SK-N-SH (cell line): ENCODE measurements at regions not wholly inside any gene's neighbourhood (a gene's known extent, or its start where the extent isn't known, plus 50 kb on each side); places are given as distances from the start of the nearest gene placed in this dataset.

Experiments
- CTCF ChIA-PET: fragments of 300-600, 350-600 bp; formaldehyde crosslinking; extraction: SDS; loops from one replicate; lab custom pipeline; 2021; lab: Yijun Ruan, JAX
- POLR2A ChIA-PET: fragments of 350-600 bp; sonication (Branson Sonifier 250); formaldehyde crosslinking; extraction: SDS; loops from one replicate; lab custom pipeline; 2020; ENCODE audit warnings: antibody characterized with exemption, inconsistent platforms; lab: Yijun Ruan, JAX
- DNase-seq: peaks from one replicate; pipeline ENCODE4 v3.0.0; 2012
- H2AFZ ChIP-seq: fragments of 200-600 bp; sonication (generic); 2 replicates; pipeline ENCODE4 v1.8.1; 2016; ENCODE audit warnings: antibody characterized with exemption, mild to moderate bottlenecking, low read depth
- H3F3A ChIP-seq: fragments of 200-600 bp; sonication (generic); replicated peaks from 2 replicates; pipeline ENCODE3; 2016; ENCODE audit warnings: antibody characterized with exemption, mild to moderate bottlenecking; ENCODE audit not compliant: insufficient read depth
- H3K27ac ChIP-seq, 2 experiments: fragments of 200-500 bp in 1 of 2; fragments of 200-600 bp in 1 of 2; sonication (Bioruptor generic) in 1 of 2; sonication (generic), shearing (Covaris generic) in 1 of 2; 2 replicates each; pipeline versions ENCODE4 v1.5.1 to v1.6.1; 2014 to 2016; ENCODE audit warnings: low read depth in 2 of 2, inconsistent platforms in 1 of 2, low read length in 1 of 2, mild to moderate bottlenecking in 1 of 2, mixed read lengths in 1 of 2
- H3K27me3 ChIP-seq: fragments of 200-600 bp; sonication (generic), shearing (Covaris generic); 2 replicates; pipeline ENCODE4 v1.6.1; 2016; ENCODE audit warnings: mixed run types; ENCODE audit not compliant: insufficient read depth
- H3K36me3 ChIP-seq, 2 experiments: fragments of 200-500 bp in 1 of 2; fragments of 200-600 bp in 1 of 2; sonication (Bioruptor generic) in 1 of 2; sonication (generic) in 1 of 2; replicated peaks in 1 of 2; 2 replicates each; pipeline versions ENCODE3 to v1.5.1; 2014 to 2016; ENCODE audit warnings: low read length in 1 of 2, mild to moderate bottlenecking in 1 of 2; ENCODE audit not compliant: insufficient read depth in 2 of 2, control insufficient read depth in 1 of 2
- H3K4me1 ChIP-seq, 2 experiments: fragments of 200-500 bp in 1 of 2; fragments of 200-600 bp in 1 of 2; sonication (Bioruptor generic) in 1 of 2; sonication (generic), shearing (Covaris generic) in 1 of 2; 2 replicates each; pipeline versions ENCODE4 v1.5.1 to v1.6.1; 2014 to 2016; ENCODE audit warnings: low read depth in 1 of 2, low read length in 1 of 2, mixed run types in 1 of 2; ENCODE audit not compliant: insufficient read depth in 2 of 2, control insufficient read depth in 1 of 2
- H3K4me2 ChIP-seq: fragments of 200-600 bp; sonication (generic), shearing (Covaris generic); 2 replicates; pipeline ENCODE4 v1.6.1; 2017; ENCODE audit warnings: mixed run types
- H3K4me3 ChIP-seq, 2 experiments: fragments of 200-500 bp in 1 of 2; fragments of 200-600 bp in 1 of 2; sonication (Bioruptor generic) in 1 of 2; sonication (generic), shearing (Covaris generic) in 1 of 2; 2 replicates each; pipeline versions ENCODE4 v1.5.1 to v1.8.1; 2014 to 2016; ENCODE audit warnings: low read depth in 2 of 2, inconsistent platforms in 1 of 2, low read length in 1 of 2, mild to moderate bottlenecking in 1 of 2, mixed read lengths in 1 of 2, moderate library complexity in 1 of 2
- H3K79me2 ChIP-seq: fragments of 200-600 bp; sonication (generic); 2 replicates; pipeline ENCODE4 v1.8.1; 2017; ENCODE audit warnings: mild to moderate bottlenecking; ENCODE audit not compliant: insufficient read depth
- H3K9ac ChIP-seq: fragments of 200-600 bp; sonication (generic); 2 replicates; pipeline ENCODE4 v1.6.1; 2017; ENCODE audit warnings: mixed run types
- H3K9me2 ChIP-seq: fragments of 200-600 bp; sonication (generic); 2 replicates; pipeline ENCODE4 v1.6.1; 2017; ENCODE audit warnings: mixed run types
- H3K9me3 ChIP-seq: fragments of 200-600 bp; sonication (generic); 2 replicates; pipeline ENCODE4 v1.6.1; 2017; ENCODE audit warnings: mixed run types, mild to moderate bottlenecking, moderate library complexity
- H4K20me1 ChIP-seq: fragments of 200-600 bp; sonication (generic); 2 replicates; pipeline ENCODE4 v1.6.1; 2017; ENCODE audit warnings: mild to moderate bottlenecking, mixed run types; ENCODE audit not compliant: insufficient read depth
- CHD2 ChIP-seq: fragments of 150-350 bp; IDR thresholded peaks from 2 replicates; pipeline ENCODE4 v1.6.1; 2018; ENCODE audit warnings: low read length; ENCODE audit not compliant: partially characterized antibody
- CTCF ChIP-seq: fragments of 200-600 bp; sonication (generic); IDR thresholded peaks from 2 replicates; pipeline ENCODE4 v1.6.1; 2017; ENCODE audit warnings: antibody characterized with exemption, mild to moderate bottlenecking, moderate library complexity
- ELF1 ChIP-seq: IDR thresholded peaks from 2 replicates; pipeline ENCODE4 v1.4.0; 2012
- EP300 ChIP-seq, 2 experiments: IDR thresholded peaks; 2 replicates each; pipeline versions ENCODE4 v1.4.0 to v1.6.1; 2012; ENCODE audit warnings: borderline replicate concordance in 1 of 2, low read depth in 1 of 2, low read length in 1 of 2
- EZH2phosphoT487 ChIP-seq: fragments of 200-600 bp; sonication (generic); IDR thresholded peaks from 2 replicates; pipeline ENCODE4 v1.6.1; 2017; ENCODE audit warnings: low read depth, mixed run types, mild to moderate bottlenecking, antibody characterized with exemption, moderate library complexity, borderline replicate concordance
- FOSL2 ChIP-seq: IDR thresholded peaks from 2 replicates; pipeline ENCODE4 v1.4.0; 2012; ENCODE audit warnings: low read depth, mild to moderate bottlenecking, moderate library complexity, borderline replicate concordance
- FOXJ3 ChIP-seq: sonication (generic); formaldehyde crosslinking; IDR thresholded peaks from 2 replicates; pipeline ENCODE4 v1.5.1; 2020; ENCODE audit warnings: mild to moderate bottlenecking, missing genetic modification reagents
- GABPA ChIP-seq: IDR thresholded peaks from 2 replicates; pipeline ENCODE4 v1.4.0; 2012; ENCODE audit warnings: low read depth, mild to moderate bottlenecking
- GATA2 ChIP-seq: sonication (generic); formaldehyde crosslinking; IDR thresholded peaks from 2 replicates; pipeline ENCODE4 v1.5.0; 2020; ENCODE audit warnings: mild to moderate bottlenecking, missing genetic modification reagents
- JUND ChIP-seq: IDR thresholded peaks from 2 replicates; pipeline ENCODE4 v1.4.0; 2012
- MEF2A ChIP-seq: IDR thresholded peaks from 2 replicates; pipeline ENCODE4 v1.4.0; 2012; ENCODE audit warnings: low read depth, borderline replicate concordance
- MXI1 ChIP-seq: IDR thresholded peaks from 2 replicates; pipeline ENCODE4 v1.6.1; 2012; ENCODE audit warnings: mild to moderate bottlenecking, low read depth, low read length, improper control_type of control experiment
- NFIC ChIP-seq: IDR thresholded peaks from 2 replicates; pipeline ENCODE4 v1.4.0; 2012; ENCODE audit warnings: borderline replicate concordance
- RAD21 ChIP-seq: IDR thresholded peaks from 2 replicates; pipeline ENCODE4 v1.6.1; 2012; ENCODE audit warnings: mild to moderate bottlenecking, low read length
- RCOR1 ChIP-seq: fragments of 150-350 bp; IDR thresholded peaks from 2 replicates; pipeline ENCODE4 v1.6.1; 2017; ENCODE audit warnings: antibody characterized with exemption, low read length
- RFX5 ChIP-seq: IDR thresholded peaks from 2 replicates; pipeline ENCODE4 v1.6.1; 2012; ENCODE audit warnings: mild to moderate bottlenecking, improper control_type of control experiment, low read length
- RXRA ChIP-seq: IDR thresholded peaks from 2 replicates; pipeline ENCODE4 v1.4.0; 2012; ENCODE audit warnings: low read depth, mild to moderate bottlenecking, borderline replicate concordance
- SIN3A ChIP-seq: IDR thresholded peaks from 2 replicates; pipeline ENCODE4 v1.6.1; 2012; ENCODE audit warnings: low read depth, mild to moderate bottlenecking, low read length, moderate library complexity, borderline replicate concordance
- SMC3 ChIP-seq: IDR thresholded peaks from 2 replicates; pipeline ENCODE4 v1.6.1; 2012; ENCODE audit warnings: low read depth, low read length, improper control_type of control experiment
- TAF1 ChIP-seq: IDR thresholded peaks from 2 replicates; pipeline ENCODE4 v1.6.1; 2012; ENCODE audit warnings: low read depth, mild to moderate bottlenecking, low read length, moderate library complexity, borderline replicate concordance
- TCF12 ChIP-seq: IDR thresholded peaks from 2 replicates; pipeline ENCODE4 v1.4.0; 2012
- TEAD4 ChIP-seq: IDR thresholded peaks from 2 replicates; pipeline ENCODE4 v1.4.0; 2012; ENCODE audit warnings: mild to moderate bottlenecking, borderline replicate concordance; ENCODE audit not compliant: insufficient read depth
- USF2 ChIP-seq: fragments of 150-350 bp; IDR thresholded peaks from 2 replicates; pipeline ENCODE4 v1.6.1; 2017; ENCODE audit warnings: antibody characterized with exemption, low read length, low read depth, borderline replicate concordance
- YY1 ChIP-seq: IDR thresholded peaks from 2 replicates; pipeline ENCODE4 v1.4.0; 2012; ENCODE audit warnings: low read depth, mild to moderate bottlenecking
- WGBS: methylation state at CpG from one replicate; pipeline ENCODE4 v1.1.6; 2017; ENCODE audit warnings: low lambda C conversion rate; 5-methylcytosine and 5-hydroxymethylcytosine counted together
- TF ChIP-seq, protein P1 (sequence below): IDR thresholded peaks from 2 replicates; pipeline ENCODE4 v1.4.0; 2012; ENCODE audit warnings: low read depth, borderline replicate concordance
- TF ChIP-seq, protein P2 (sequence below): fragments of 150-350 bp; IDR thresholded peaks from 2 replicates; pipeline ENCODE4 v1.6.1; 2016; ENCODE audit warnings: mild to moderate bottlenecking, low read depth, low read length

- H3K27me3 ChIP-seq, result no peaks in the 10 kb centered on the region
- H3K4me3 ChIP-seq, result no peak overlapping the region
- no peak overlapping the region for H3K9ac ChIP-seq
- no peaks in the 10 kb centered on the region for H3K79me2 ChIP-seq
- no peaks in the 10 kb centered on the region for H3K36me3 ChIP-seq
- H3F3A ChIP-seq, result no peaks in the 10 kb centered on the region
- H3K4me1 ChIP-seq, result no peaks in the 10 kb centered on the region; a peak in 1 of 4 replicates
- H3K9me2 ChIP-seq, result no peaks in the 10 kb centered on the region
- H3K27ac ChIP-seq, result peak overlapping the region in 1 of 2 experiments; percentile 26; a peak in 2 of 4 replicates
- CTCF ChIA-PET, result no interaction called here
- WGBS, result 12% methylated on average over 1 of the region's 1 CpG
- DNase-seq, result no peak
- POLR2A ChIA-PET, result no interaction called here
- no peaks in the 10 kb centered on the region for H4K20me1 ChIP-seq
- no peak overlapping the region for H2AFZ ChIP-seq
- no peak overlapping the region for H3K4me2 ChIP-seq
- H3K9me3 ChIP-seq, result no peaks in the 10 kb centered on the region
- TF ChIP-seq TEAD4 (0 out of 2 replicates have a peak, but pooled peaks have one; percentile 28), NFIC (peak; percentile 24; the same call in 1 of the 2 replicates), SIN3A (no peak), CHD2 (no peak), FOSL2 (peak; percentile 55; the same call in 1 of the 2 replicates), FOXJ3 (CRISPR knock-in tag) (no peak), ELF1 (no peak), MXI1 (no peak), TCF12 (0 out of 2 replicates have a peak, but pooled peaks have one; percentile 14), USF2 (no peak), TAF1 (no peak), EP300 (IDR thresholded peaks at IDR 0.05; ENCODE audit: borderline replicate concordance in 1 of 2, low read depth in 1 of 2, low read length in 1 of 2) (no peak), RXRA (no peak), RCOR1 (no peak), MEF2A (peak; percentile 87), YY1 (no peak), RAD21 (no peak), CTCF (no peak), SMC3 (no peak), GATA2 (no peak), RFX5 (no peak), GABPA (no peak), JUND (peak; percentile 41; the same call in 1 of the 2 replicates), EZH2phosphoT487 (no peak)
- TF ChIP-seq, protein P1, sequence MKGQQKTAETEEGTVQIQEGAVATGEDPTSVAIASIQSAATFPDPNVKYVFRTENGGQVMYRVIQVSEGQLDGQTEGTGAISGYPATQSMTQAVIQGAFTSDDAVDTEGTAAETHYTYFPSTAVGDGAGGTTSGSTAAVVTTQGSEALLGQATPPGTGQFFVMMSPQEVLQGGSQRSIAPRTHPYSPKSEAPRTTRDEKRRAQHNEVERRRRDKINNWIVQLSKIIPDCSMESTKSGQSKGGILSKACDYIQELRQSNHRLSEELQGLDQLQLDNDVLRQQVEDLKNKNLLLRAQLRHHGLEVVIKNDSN, result no peak
- TF ChIP-seq, protein P2, sequence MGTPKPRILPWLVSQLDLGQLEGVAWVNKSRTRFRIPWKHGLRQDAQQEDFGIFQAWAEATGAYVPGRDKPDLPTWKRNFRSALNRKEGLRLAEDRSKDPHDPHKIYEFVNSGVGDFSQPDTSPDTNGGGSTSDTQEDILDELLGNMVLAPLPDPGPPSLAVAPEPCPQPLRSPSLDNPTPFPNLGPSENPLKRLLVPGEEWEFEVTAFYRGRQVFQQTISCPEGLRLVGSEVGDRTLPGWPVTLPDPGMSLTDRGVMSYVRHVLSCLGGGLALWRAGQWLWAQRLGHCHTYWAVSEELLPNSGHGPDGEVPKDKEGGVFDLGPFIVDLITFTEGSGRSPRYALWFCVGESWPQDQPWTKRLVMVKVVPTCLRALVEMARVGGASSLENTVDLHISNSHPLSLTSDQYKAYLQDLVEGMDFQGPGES, result no peak
Measured at GRCh38 chr1:80542231-80542630, 1258.5 kb upstream of the ADGRL2 start.
